ENCODE measurements at regions not wholly inside any gene's neighbourhood (a gene's known extent, or its start where the extent isn't known, plus 50 kb on each side); places are given as distances from the start of the nearest gene placed in this dataset.

DNA sequence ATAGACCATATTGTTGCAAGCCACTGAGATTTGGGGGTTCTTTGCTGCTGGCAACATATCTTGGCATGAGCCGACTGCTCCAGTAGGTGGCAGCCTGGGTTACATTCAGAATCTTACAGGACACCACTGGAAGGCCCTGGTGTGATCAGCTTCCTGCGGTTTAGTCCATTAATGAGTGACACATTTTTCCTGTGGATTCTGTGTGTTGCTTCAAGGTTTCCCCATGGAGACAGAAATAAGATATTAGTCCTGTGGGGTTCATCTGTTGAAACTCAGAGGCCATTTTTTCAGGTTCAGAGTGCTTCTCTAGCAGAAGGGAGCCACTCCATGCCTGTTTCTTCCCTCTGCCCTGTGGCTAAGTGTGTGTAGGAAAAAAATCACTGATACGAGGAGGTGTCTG is 116.2 kb downstream of the MFSD1 start:
- H3K4me1 ChIP-seq (ENCODE audit: low read length): peaks cover 14% of the 10 kb centered on the region
- no peaks in the 10 kb centered on the region for H4K20me1 ChIP-seq (ENCODE audit: insufficient read depth, low read length)
- H3K36me3 ChIP-seq (replicated peaks; ENCODE audit: insufficient read depth, low read length): no peaks in the 10 kb centered on the region
- no peak for TF ChIP-seq EZH2 (optimal IDR thresholded peaks at IDR 0.05; ENCODE audit: low read depth, low read length)
- TF ChIP-seq, protein P1, sequence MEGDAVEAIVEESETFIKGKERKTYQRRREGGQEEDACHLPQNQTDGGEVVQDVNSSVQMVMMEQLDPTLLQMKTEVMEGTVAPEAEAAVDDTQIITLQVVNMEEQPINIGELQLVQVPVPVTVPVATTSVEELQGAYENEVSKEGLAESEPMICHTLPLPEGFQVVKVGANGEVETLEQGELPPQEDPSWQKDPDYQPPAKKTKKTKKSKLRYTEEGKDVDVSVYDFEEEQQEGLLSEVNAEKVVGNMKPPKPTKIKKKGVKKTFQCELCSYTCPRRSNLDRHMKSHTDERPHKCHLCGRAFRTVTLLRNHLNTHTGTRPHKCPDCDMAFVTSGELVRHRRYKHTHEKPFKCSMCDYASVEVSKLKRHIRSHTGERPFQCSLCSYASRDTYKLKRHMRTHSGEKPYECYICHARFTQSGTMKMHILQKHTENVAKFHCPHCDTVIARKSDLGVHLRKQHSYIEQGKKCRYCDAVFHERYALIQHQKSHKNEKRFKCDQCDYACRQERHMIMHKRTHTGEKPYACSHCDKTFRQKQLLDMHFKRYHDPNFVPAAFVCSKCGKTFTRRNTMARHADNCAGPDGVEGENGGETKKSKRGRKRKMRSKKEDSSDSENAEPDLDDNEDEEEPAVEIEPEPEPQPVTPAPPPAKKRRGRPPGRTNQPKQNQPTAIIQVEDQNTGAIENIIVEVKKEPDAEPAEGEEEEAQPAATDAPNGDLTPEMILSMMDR (IDR thresholded peaks at IDR 0.05; ENCODE audit: low read length): peak; percentile 98
- H2AFZ ChIP-seq (ENCODE audit: low read length): peak overlapping the region; percentile 45
- H3K4me3 ChIP-seq (ENCODE audit: low read length): no peak overlapping the region
- H3K27ac ChIP-seq (ENCODE audit: low read length): no peak overlapping the region
- no peaks in the 10 kb centered on the region for H3K27me3 ChIP-seq (replicated peaks; ENCODE audit: insufficient read depth, low read length)
- no peaks in the 10 kb centered on the region for H3K9me2 ChIP-seq (replicated peaks; ENCODE audit: insufficient read depth, low read length)
- no peaks in the 10 kb centered on the region for H3K79me2 ChIP-seq (ENCODE audit: low read length)
- H3K9me3 ChIP-seq (replicated peaks; ENCODE audit: insufficient read depth, low read length): no peaks in the 10 kb centered on the region
- DNase-seq: peak; percentile 82
- H3K9ac ChIP-seq (ENCODE audit: low read length): no peak overlapping the region
- H3F3A ChIP-seq (ENCODE audit: insufficient read depth, low read length): no peaks in the 10 kb centered on the region
- H3K4me2 ChIP-seq (ENCODE audit: low read depth, low read length): no peak overlapping the region

DNA sequence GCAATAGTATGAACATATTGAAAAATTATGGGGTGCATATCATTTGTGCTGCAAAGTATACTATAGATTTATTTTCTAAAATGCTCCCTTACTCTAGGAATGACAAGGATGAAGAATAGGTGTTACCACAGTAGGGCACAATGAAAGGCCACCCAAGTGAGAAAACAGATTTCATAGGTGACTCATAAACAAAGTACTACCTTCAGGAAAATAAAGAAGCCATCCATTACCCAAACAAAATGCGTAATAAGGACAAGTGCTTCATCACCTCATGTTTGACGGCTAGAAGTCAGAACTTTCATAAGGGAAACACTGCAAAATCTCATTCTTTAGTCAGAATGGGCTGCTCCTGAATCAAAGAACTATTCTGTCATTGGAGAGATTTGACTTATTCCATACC is 116.6 kb downstream of the MFSD1 start:
- Histone ChIP-seq H4K20me1 (ENCODE audit: insufficient read depth, low read length) (no peaks in the 10 kb centered on the region), H3K9me3 (replicated peaks; ENCODE audit: insufficient read depth, low read length) (no peaks in the 10 kb centered on the region), H3K27me3 (replicated peaks; ENCODE audit: insufficient read depth, low read length) (no peaks in the 10 kb centered on the region), H3K9me2 (replicated peaks; ENCODE audit: insufficient read depth, low read length) (no peaks in the 10 kb centered on the region), H3K79me2 (ENCODE audit: low read length) (no peaks in the 10 kb centered on the region), H3K4me3 (ENCODE audit: low read length) (no peak overlapping the region), H3K9ac (ENCODE audit: low read length) (no peak overlapping the region), H3K4me2 (ENCODE audit: low read depth, low read length) (no peak overlapping the region), H3K36me3 (replicated peaks; ENCODE audit: insufficient read depth, low read length) (no peaks in the 10 kb centered on the region), H3K4me1 (ENCODE audit: low read length) (peaks cover 14% of the 10 kb centered on the region), H3F3A (ENCODE audit: insufficient read depth, low read length) (no peaks in the 10 kb centered on the region), H3K27ac (ENCODE audit: low read length) (no peak overlapping the region), H2AFZ (ENCODE audit: low read length) (peak overlapping the region; percentile 45)
- no peak for DNase-seq
- no peak for TF ChIP-seq EZH2phosphoT487 (IDR thresholded peaks at IDR 0.05; ENCODE audit: low read length)
- TF ChIP-seq, protein P1 (IDR thresholded peaks at IDR 0.05; ENCODE audit: low read length): no peak
- no peak for TF ChIP-seq EZH2 (optimal IDR thresholded peaks at IDR 0.05; ENCODE audit: low read depth, low read length)

DNA sequence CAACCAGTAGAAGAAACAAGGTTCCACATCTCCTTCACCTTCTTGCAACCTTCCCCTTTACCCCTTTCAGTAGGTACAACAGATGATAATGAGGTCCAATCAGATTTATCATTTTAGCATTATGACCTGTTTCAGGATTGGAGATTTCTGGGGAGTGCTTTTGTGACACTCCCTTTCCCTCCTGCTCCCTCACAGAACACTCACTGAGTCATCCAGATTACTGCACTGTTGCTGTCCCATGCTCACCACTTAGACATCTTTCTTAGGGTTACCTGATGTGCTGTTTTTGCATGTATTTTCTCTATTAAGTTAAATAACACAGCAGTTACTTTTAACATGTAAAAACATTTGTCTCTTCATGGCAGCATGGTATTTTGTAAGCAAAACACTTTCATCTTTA is 118.5 kb downstream of the MFSD1 start:
- H4K20me1 ChIP-seq (ENCODE audit: insufficient read depth, low read length): no peaks in the 10 kb centered on the region
- H3F3A ChIP-seq (ENCODE audit: insufficient read depth, low read length): no peaks in the 10 kb centered on the region
- H3K4me1 ChIP-seq (ENCODE audit: low read length): peaks cover 14% of the 10 kb centered on the region
- no peaks in the 10 kb centered on the region for H3K36me3 ChIP-seq (replicated peaks; ENCODE audit: insufficient read depth, low read length)
- H3K9me2 ChIP-seq (replicated peaks; ENCODE audit: insufficient read depth, low read length): no peaks in the 10 kb centered on the region
- no peak overlapping the region for H3K9ac ChIP-seq (ENCODE audit: low read length)
- peak overlapping the region; percentile 19; the same call in 1 of the 2 replicates for H2AFZ ChIP-seq (ENCODE audit: low read length)
- H3K4me3 ChIP-seq (ENCODE audit: low read length): no peak overlapping the region
- peak overlapping the region; percentile 3; the same call in 1 of the 2 replicates for H3K4me2 ChIP-seq (ENCODE audit: low read depth, low read length)
- no peaks in the 10 kb centered on the region for H3K9me3 ChIP-seq (replicated peaks; ENCODE audit: insufficient read depth, low read length)
- H3K79me2 ChIP-seq (ENCODE audit: low read length): no peaks in the 10 kb centered on the region
- no peak overlapping the region for H3K27ac ChIP-seq (ENCODE audit: low read length)
- TF ChIP-seq, protein P1 (IDR thresholded peaks at IDR 0.05; ENCODE audit: low read length): no peak
- TF ChIP-seq EZH2 (optimal IDR thresholded peaks at IDR 0.05; ENCODE audit: low read depth, low read length): no peak
- no peak for TF ChIP-seq EZH2phosphoT487 (IDR thresholded peaks at IDR 0.05; ENCODE audit: low read length)
- DNase-seq: no peak
- no peaks in the 10 kb centered on the region for H3K27me3 ChIP-seq (replicated peaks; ENCODE audit: insufficient read depth, low read length)

Data from MM.1S (cell line).